ENCODE measurements at regions not wholly inside any gene's neighbourhood (a gene's known extent, or its start where the extent isn't known, plus 50 kb on each side); places are given as distances from the start of the nearest gene placed in this dataset.

- peaks cover 11% of the 10 kb centered on the region for H3K27me3 Mint-ChIP-seq
- H3K9me3 Mint-ChIP-seq = no peaks in the 10 kb centered on the region
- H3K4me1 Mint-ChIP-seq = no peaks in the 10 kb centered on the region
- H3K36me3 Mint-ChIP-seq = no peaks in the 10 kb centered on the region
- no peak overlapping the region for H3K4me3 Mint-ChIP-seq
- no peak overlapping the region for H3K27ac Mint-ChIP-seq
Measured at GRCh38 chr7:26449175-26450165, 157.8 kb downstream of the SNX10 start.

DNA sequence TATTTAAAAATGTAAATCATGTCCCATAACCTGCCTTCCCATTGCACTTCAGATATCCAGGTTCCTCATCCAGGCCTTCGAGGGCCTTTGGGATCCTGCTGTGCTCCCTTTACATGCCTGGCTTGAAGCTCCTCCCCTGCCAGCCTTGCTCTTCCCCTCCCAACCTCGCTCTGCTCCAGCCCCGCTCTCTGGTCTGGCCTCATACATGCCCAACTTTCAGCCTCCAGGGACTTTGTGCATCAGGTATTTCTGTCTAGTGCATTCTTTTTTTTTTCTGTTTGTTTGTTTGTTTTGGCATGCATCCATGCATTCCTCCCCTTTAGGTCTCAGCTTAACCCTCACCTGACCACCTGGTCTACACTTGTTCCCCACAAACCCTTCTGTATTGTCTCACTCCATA is 160.3 kb downstream of the SNX10 start:
- Mint-ChIP-seq H3K36me3 (no peaks in the 10 kb centered on the region), H3K4me1 (no peaks in the 10 kb centered on the region), H3K4me3 (no peak overlapping the region), H3K27ac (no peak overlapping the region), H3K9me3 (no peaks in the 10 kb centered on the region), H3K27me3 (peaks cover 4% of the 10 kb centered on the region)

DNA sequence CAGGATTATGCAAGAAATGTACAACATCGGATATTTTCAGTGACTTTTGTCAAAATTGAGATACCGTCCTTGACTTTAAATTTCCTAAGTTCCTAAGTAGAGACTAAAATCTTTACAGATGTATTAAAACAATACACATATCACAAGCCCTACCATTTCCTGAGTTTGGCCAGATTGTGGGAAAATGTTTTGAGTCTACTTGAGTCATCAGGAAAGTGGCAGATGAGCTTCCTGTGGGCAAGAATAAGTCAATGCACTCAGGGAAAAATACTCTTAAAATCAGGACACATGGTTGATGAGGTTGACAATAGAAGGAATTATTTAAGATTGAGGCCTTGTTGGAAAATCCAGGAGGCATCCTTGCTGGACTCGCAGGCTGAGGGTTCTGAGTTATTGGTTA is 162.5 kb downstream of the SNX10 start:
- Mint-ChIP-seq H3K27me3 (peaks cover 2% of the 10 kb centered on the region), H3K4me1 (no peaks in the 10 kb centered on the region), H3K36me3 (no peaks in the 10 kb centered on the region), H3K27ac (no peak overlapping the region), H3K9me3 (no peaks in the 10 kb centered on the region), H3K4me3 (no peak overlapping the region)

GRCh38 chr7:26457696-26458327 is 166.2 kb downstream of the SNX10 start:
- Mint-ChIP-seq H3K4me1 (no peaks in the 10 kb centered on the region), H3K9me3 (no peaks in the 10 kb centered on the region), H3K36me3 (no peaks in the 10 kb centered on the region), H3K27me3 (peaks cover 4% of the 10 kb centered on the region), H3K4me3 (no peak overlapping the region), H3K27ac (no peak overlapping the region)

DNA sequence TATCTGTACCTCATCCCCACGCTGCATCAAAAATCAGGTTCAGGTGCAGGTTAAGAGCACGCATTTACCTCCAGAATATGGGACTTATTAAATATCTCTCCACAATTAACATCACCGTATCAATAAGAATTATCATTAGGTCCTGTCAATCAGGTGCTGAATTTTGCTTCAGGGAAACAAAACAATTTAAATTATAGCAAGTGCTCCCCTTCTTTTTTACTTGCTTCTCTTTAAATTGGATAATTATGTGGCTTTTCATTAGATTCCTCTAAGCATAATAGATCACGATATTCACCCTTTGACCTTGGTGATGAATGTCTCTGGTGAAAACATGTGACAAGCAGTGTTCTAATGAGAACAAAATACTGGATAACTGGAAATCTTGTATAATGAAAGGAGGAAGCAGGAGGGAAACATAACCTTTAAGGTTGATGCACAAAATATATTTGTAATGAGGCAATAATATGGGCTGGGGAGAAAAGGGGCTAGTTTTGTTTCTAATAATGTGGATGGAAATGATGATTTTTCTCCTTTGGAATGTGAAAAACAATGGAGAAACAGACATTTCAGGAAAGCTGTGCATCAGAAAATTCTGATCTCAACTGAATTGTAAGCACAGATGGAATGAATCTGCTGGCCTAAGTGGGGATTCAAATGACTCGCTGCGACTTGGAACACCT is 166.9 kb downstream of the SNX10 start:
- Mint-ChIP-seq H3K27me3 (peaks cover 4% of the 10 kb centered on the region), H3K9me3 (no peaks in the 10 kb centered on the region), H3K4me1 (no peaks in the 10 kb centered on the region), H3K27ac (no peak overlapping the region), H3K36me3 (no peaks in the 10 kb centered on the region), H3K4me3 (no peak overlapping the region)

DNA sequence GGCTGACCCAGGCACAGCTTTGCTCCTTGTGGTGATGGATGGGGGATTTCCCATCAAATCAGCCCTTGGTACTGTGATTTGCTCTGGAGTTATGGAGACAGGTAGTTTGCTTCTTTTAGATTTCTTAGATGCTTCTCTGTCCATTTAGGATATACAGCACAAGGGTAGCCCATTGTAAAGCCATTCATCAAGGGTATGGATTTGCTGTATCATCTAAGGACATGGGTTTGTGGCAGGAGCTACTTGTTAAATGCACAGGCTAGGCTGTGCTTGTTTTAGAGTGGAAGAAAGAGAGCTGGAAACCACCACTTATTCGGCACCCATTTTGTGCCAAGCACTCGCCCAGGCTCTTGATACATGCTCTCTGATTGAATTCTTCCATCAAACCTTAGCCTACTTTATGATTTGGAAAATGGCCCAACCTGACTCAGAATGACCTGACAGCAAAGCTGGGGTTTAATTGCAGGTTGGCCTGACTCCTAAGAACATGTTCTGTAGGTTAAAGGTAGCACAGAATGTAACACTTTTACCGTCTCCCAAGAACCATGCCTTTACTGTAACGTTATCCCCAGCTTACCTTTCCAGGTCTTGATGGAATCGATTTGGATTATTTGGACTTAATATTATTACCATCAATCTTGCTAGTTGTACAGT is 168.0 kb downstream of the SNX10 start:
- H3K9me3 Mint-ChIP-seq = no peaks in the 10 kb centered on the region
- H3K4me3 Mint-ChIP-seq = no peak overlapping the region
- H3K4me1 Mint-ChIP-seq = no peaks in the 10 kb centered on the region
- H3K27me3 Mint-ChIP-seq = peaks cover 4% of the 10 kb centered on the region
- H3K36me3 Mint-ChIP-seq = no peaks in the 10 kb centered on the region
- H3K27ac Mint-ChIP-seq = no peak overlapping the region

DNA sequence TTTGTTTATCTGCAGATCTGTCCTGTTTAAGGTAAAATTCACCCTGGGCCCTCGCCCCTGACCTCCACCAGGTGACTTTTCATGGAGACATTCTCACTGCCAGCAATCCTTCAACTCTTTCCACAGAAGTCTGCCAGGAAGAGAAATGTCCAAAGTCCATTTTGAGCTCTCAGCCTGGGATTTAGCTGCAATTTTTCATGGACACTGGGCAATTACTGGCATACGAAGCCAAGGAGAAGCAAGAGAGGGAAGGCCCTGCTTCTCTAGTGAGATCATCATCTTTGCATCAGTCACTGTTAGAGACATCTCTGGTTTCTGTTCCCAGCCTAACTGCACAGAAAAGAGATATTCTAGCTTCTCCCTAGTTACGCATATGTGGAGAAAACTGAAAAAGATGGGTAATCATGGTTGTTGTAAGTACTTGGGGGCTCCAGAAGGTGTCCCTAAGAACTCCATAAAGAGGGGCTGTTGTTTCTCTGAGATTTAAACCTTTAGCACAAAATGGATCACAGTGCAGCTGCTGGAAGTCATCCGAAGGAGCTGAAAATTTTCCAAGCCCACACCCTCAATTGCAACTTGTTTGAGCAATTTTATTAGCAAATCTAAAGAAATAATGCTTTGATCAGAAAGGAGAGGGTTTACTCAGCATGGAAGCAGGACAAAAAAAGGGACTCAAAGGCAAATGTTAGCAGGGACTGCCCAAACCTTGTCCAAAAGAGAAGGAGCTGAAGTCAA is 168.9 kb downstream of the SNX10 start:
- H3K27ac Mint-ChIP-seq = no peak overlapping the region
- H3K4me3 Mint-ChIP-seq = no peak overlapping the region
- no peaks in the 10 kb centered on the region for H3K36me3 Mint-ChIP-seq
- H3K27me3 Mint-ChIP-seq = peaks cover 7% of the 10 kb centered on the region
- H3K9me3 Mint-ChIP-seq = no peaks in the 10 kb centered on the region
- H3K4me1 Mint-ChIP-seq = no peaks in the 10 kb centered on the region

- H3K36me3 Mint-ChIP-seq = no peaks in the 10 kb centered on the region
- H3K4me1 Mint-ChIP-seq = no peaks in the 10 kb centered on the region
- H3K4me3 Mint-ChIP-seq = no peak overlapping the region
- peaks cover 7% of the 10 kb centered on the region for H3K27me3 Mint-ChIP-seq
- no peaks in the 10 kb centered on the region for H3K9me3 Mint-ChIP-seq
- H3K27ac Mint-ChIP-seq = no peak overlapping the region
Measured at GRCh38 chr7:26461518-26461917, 169.9 kb downstream of the SNX10 start.

DNA sequence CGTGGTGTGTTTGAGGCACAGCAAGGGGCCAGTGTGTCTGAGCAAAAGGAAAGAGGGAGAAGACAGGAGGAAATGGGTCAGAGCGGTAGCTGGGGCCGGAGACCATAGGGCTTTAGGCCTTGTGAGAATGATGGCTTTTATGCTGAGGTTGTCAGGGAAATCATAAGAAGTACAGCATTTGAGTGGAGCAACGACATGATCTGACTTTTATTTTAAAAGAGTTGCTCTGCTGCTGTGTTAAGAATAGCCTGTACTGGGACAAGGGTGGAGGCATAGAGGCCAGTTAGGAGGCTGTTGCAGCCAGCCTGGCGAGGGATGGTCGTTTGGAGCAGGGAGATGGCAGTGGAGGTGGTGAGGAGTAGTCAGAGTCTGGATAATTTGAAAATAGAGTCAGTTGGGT is 174.3 kb downstream of the SNX10 start:
- no peaks in the 10 kb centered on the region for H3K4me1 Mint-ChIP-seq

DNA sequence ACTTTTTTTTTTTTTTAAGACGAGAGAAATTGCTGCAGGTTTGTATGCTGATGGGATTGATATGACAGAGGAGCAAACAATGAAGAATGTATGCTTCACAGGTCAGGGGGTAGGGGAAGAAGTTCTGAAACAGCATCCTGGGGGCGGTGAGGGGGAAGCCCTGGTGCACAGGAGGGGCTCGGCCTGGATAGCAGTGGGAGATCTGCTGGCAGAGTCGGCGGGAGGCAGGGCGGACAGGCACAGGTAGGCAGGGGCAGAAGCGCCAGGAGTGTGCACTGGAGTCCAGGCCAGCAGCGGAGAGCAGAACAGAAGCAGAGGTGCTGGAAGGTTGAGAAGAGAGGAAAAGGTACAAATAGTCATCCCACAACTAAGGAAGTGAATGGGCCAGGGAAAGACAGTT is 175.4 kb downstream of the SNX10 start:
- Mint-ChIP-seq H3K27me3 (peaks cover 3% of the 10 kb centered on the region), H3K4me3 (no peak overlapping the region), H3K4me1 (no peaks in the 10 kb centered on the region), H3K36me3 (no peaks in the 10 kb centered on the region), H3K27ac (no peak overlapping the region), H3K9me3 (no peaks in the 10 kb centered on the region)

More for the DNA sequence above, 174.3 kb downstream of the SNX10 start:
- Mint-ChIP-seq H3K9me3 (no peaks in the 10 kb centered on the region), H3K36me3 (no peaks in the 10 kb centered on the region), H3K27me3 (peaks cover 5% of the 10 kb centered on the region), H3K4me3 (no peak overlapping the region), H3K27ac (no peak overlapping the region)

- Mint-ChIP-seq H3K4me1 (no peaks in the 10 kb centered on the region), H3K4me3 (no peak overlapping the region), H3K27ac (no peak overlapping the region), H3K27me3 (peaks cover 3% of the 10 kb centered on the region), H3K36me3 (no peaks in the 10 kb centered on the region), H3K9me3 (no peaks in the 10 kb centered on the region)
Measured at GRCh38 chr7:26467541-26467940, 175.9 kb downstream of the SNX10 start.

- no peaks in the 10 kb centered on the region for H3K36me3 Mint-ChIP-seq
- no peaks in the 10 kb centered on the region for H3K9me3 Mint-ChIP-seq
Measured at GRCh38 chr7:26468625-26469024, 177.0 kb downstream of the SNX10 start.

GRCh38 chr7:26469188-26469587 is 177.5 kb downstream of the SNX10 start:
- Mint-ChIP-seq H3K4me3 (no peak overlapping the region), H3K36me3 (no peaks in the 10 kb centered on the region), H3K4me1 (no peaks in the 10 kb centered on the region), H3K27me3 (peaks cover 4% of the 10 kb centered on the region), H3K27ac (no peak overlapping the region), H3K9me3 (no peaks in the 10 kb centered on the region)

More at GRCh38 chr7:26468625-26469024, 177.0 kb downstream of the SNX10 start:
- Mint-ChIP-seq H3K27me3 (peaks cover 3% of the 10 kb centered on the region), H3K4me3 (no peak overlapping the region), H3K27ac (no peak overlapping the region), H3K4me1 (no peaks in the 10 kb centered on the region)

- Mint-ChIP-seq H3K9me3 (no peaks in the 10 kb centered on the region), H3K27ac (no peak overlapping the region), H3K27me3 (peaks cover 2% of the 10 kb centered on the region)
Measured at GRCh38 chr7:26470691-26471090, 179.0 kb downstream of the SNX10 start.

More at GRCh38 chr7:26470691-26471090, 179.0 kb downstream of the SNX10 start:
- Mint-ChIP-seq H3K36me3 (no peaks in the 10 kb centered on the region), H3K4me1 (no peaks in the 10 kb centered on the region), H3K4me3 (no peak overlapping the region)
